Activated CD4-positive, alpha-beta T cell treated with anti-CD3 and anti-CD28 coated beads, Interleukin-10, Interleukin-2, amounts not matched to agents 100 ng/mL and 50 ng/mL, durations not matched to agents 16 hours and 8 hours (primary cell): ENCODE measurements at regions not wholly inside any gene's neighbourhood (a gene's known extent, or its start where the extent isn't known, plus 50 kb on each side); places are given as distances from the start of the nearest gene placed in this dataset.
A peak's percentile ranks its signal among the peaks of the same experiment; 100 is the strongest.

Source experiments
- DNase-seq: peaks from one replicate; pipeline ENCODE4 v3.0.0-alpha.2; 2020

GRCh38 chr11:23490557-23491235, 630.4 kb upstream of the CCDC179 start:
- no peak for DNase-seq

GRCh38 chr11:23494981-23495380, 634.7 kb upstream of the CCDC179 start:
- DNase-seq, result no peak

GRCh38 chr11:23496340-23496739, 636.1 kb upstream of the CCDC179 start:
- no peak for DNase-seq

- no peak for DNase-seq
These were observed 636.8 kb upstream of the CCDC179 start for GRCh38 chr11:23497040-23497439.

- DNase-seq, result no peak
These were observed 642.1 kb upstream of the CCDC179 start for GRCh38 chr11:23502389-23502788.

- no peak for DNase-seq
These were observed 642.6 kb upstream of the CCDC179 start for GRCh38 chr11:23502826-23503225.

- peak; percentile 30 for DNase-seq
These were observed 648.7 kb upstream of the CCDC179 start for GRCh38 chr11:23509023-23509422.

GRCh38 chr11:23509821-23510220, 649.5 kb upstream of the CCDC179 start:
- no peak for DNase-seq

GRCh38 chr11:23519194-23519593, 658.9 kb upstream of the CCDC179 start:
- DNase-seq, result no peak

GRCh38 chr11:23520226-23520960, 660.1 kb upstream of the CCDC179 start:
- no peak for DNase-seq

GRCh38 chr11:23536907-23537306, 676.6 kb upstream of the CCDC179 start:
- no peak for DNase-seq

GRCh38 chr11:23539556-23539955, 679.3 kb upstream of the CCDC179 start:
- no peak for DNase-seq

GRCh38 chr11:23540101-23540561, 679.9 kb upstream of the CCDC179 start:
- DNase-seq, result peak; percentile 49

GRCh38 chr11:23542189-23542588, 681.9 kb upstream of the CCDC179 start:
- no peak for DNase-seq

- no peak for DNase-seq
These were observed 682.5 kb upstream of the CCDC179 start for GRCh38 chr11:23542816-23543215.

- no peak for DNase-seq
These were observed 683.5 kb upstream of the CCDC179 start for GRCh38 chr11:23543651-23544222.

GRCh38 chr11:23551706-23552105, 691.4 kb upstream of the CCDC179 start:
- DNase-seq, result no peak

- DNase-seq, result no peak
These were observed 693.7 kb upstream of the CCDC179 start for GRCh38 chr11:23554002-23554401.

GRCh38 chr11:23555085-23555484, 694.8 kb upstream of the CCDC179 start:
- DNase-seq, result no peak

- no peak for DNase-seq
These were observed 696.0 kb upstream of the CCDC179 start for GRCh38 chr11:23556163-23556750.

- DNase-seq, result no peak
These were observed 703.3 kb upstream of the CCDC179 start for GRCh38 chr11:23563591-23563990.

GRCh38 chr11:23564370-23564769, 704.1 kb upstream of the CCDC179 start:
- no peak for DNase-seq

- DNase-seq, result no peak
These were observed 708.9 kb upstream of the CCDC179 start for GRCh38 chr11:23569134-23569533.

- no peak for DNase-seq
These were observed 709.3 kb upstream of the CCDC179 start for GRCh38 chr11:23569547-23569946.
